Activated T-helper 17 cell treated with anti-CD3 and anti-CD28 coated beads, Interleukin-2, amount 50 U/mL, for 72 hours (primary cell): ENCODE measurements at regions not wholly inside any gene's neighbourhood (a gene's known extent, or its start where the extent isn't known, plus 50 kb on each side); places are given as distances from the start of the nearest gene placed in this dataset.
"Not testable (repeated sequence)": the region's sequence is repeated elsewhere in the genome, so short reads cannot be mapped to it uniquely, and the experiment has no call there.

Experiments
- ATAC-seq: fragments of 150-1000 bp; cut with Tn5 transposase; replicated peaks from 2 replicates; pipeline ENCODE4 v1.10.0; 2021; ENCODE audit warnings: mild to moderate bottlenecking, moderate library complexity
- H3K27ac Mint-ChIP-seq: one replicate; pipeline ENCODE4 v1.8.0; 2022; ENCODE audit warnings: mixed read lengths
- H3K27me3 Mint-ChIP-seq: one replicate; pipeline ENCODE4 v1.8.0; 2022; ENCODE audit warnings: mixed read lengths
- H3K36me3 Mint-ChIP-seq: one replicate; pipeline ENCODE4 v1.8.0; 2022; ENCODE audit warnings: low read depth, mild to moderate bottlenecking, mixed read lengths
- H3K4me1 Mint-ChIP-seq: one replicate; pipeline ENCODE4 v1.8.0; 2022; ENCODE audit warnings: mixed read lengths
- H3K4me3 Mint-ChIP-seq: one replicate; pipeline ENCODE4 v1.8.0; 2022; ENCODE audit warnings: mild to moderate bottlenecking, mixed read lengths
- H3K9me3 Mint-ChIP-seq: one replicate; pipeline ENCODE4 v1.8.0; 2022; ENCODE audit warnings: mixed read lengths

DNA sequence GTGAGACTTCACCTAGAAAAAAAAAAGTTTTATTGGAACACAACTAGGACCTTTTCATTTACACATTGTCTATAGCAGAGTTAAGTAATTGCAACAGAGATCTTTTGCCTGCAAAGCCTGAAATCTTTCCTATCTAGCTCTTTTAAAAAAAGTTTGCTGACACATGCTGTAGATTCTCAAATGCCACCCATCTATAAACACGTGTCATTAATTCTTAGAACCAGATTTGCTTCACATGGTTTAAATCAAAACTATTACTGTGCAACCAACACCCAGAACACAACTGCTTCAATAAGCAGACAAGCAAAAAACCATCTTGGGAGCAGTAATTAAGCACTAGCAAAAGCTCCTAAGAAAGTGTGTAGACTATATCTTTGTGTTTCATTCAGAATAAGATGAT lies 55.0 kb downstream of the OXSM start:
- Mint-ChIP-seq H3K9me3 (no peaks in the 10 kb centered on the region), H3K4me1 (no peaks in the 10 kb centered on the region), H3K27ac (no peak overlapping the region), H3K36me3 (no peaks in the 10 kb centered on the region), H3K4me3 (no peak overlapping the region), H3K27me3 (no peaks in the 10 kb centered on the region)
- ATAC-seq, result no peak

DNA sequence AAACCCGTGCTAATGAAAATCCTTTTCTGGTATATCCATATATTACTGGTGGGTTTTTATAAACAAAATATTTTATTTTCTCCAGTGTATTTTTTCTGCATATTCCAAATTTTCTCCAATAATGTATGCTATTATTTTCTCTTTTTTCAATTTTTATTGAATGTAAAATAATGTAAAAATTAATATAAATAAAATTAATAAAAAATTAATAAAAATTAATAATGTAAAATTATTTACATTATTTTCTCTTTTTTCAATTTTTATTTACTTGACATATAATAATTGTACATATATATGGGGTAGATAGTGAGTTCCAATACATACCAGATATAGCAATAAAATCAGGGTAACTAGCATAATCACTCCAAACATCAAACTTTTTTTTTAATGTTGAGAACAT lies 56.4 kb downstream of the OXSM start:
- Mint-ChIP-seq H3K4me1 (no peaks in the 10 kb centered on the region), H3K4me3 (no peak overlapping the region), H3K36me3 (no peaks in the 10 kb centered on the region), H3K27me3 (no peaks in the 10 kb centered on the region), H3K27ac (no peak overlapping the region), H3K9me3 (no peaks in the 10 kb centered on the region)
- ATAC-seq, result no peak

DNA sequence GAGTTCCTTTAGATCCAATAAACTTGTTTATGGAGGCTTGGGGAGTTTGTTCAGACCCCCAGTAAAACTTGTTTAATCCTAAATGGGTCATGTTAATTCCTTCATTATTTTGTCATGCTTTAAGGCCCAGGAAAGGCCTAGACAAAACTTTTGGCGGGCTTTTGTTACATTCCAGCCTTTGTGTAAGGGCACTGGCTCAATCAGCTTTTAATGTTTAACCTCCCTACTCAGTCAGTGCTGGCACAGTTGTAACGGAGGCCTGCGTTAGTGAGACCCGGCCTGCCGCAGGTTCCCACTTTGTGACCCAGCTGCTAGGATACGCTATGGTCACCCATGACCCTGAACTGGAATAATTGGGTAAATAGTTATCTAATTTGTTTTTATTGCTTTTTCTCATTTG lies 59.2 kb downstream of the OXSM start:
- H3K9me3 Mint-ChIP-seq, result no peaks in the 10 kb centered on the region
- H3K36me3 Mint-ChIP-seq, result no peaks in the 10 kb centered on the region

GRCh38 chr3:25849641-25850385 lies 59.9 kb downstream of the OXSM start:
- H3K9me3 Mint-ChIP-seq, result no peaks in the 10 kb centered on the region
- H3K4me3 Mint-ChIP-seq, result no peak overlapping the region
- no peak overlapping the region for H3K27ac Mint-ChIP-seq
- peak; percentile 29 for ATAC-seq
- H3K36me3 Mint-ChIP-seq, result no peaks in the 10 kb centered on the region
- H3K27me3 Mint-ChIP-seq, result no peaks in the 10 kb centered on the region
- H3K4me1 Mint-ChIP-seq, result no peaks in the 10 kb centered on the region

More for the DNA sequence above, 59.2 kb downstream of the OXSM start:
- no peak for ATAC-seq
- Mint-ChIP-seq H3K4me3 (no peak overlapping the region), H3K27me3 (no peaks in the 10 kb centered on the region), H3K27ac (no peak overlapping the region), H3K4me1 (no peaks in the 10 kb centered on the region)

- H3K4me1 Mint-ChIP-seq, ATAC-seq, H3K27me3 Mint-ChIP-seq, H3K4me3 Mint-ChIP-seq, H3K9me3 Mint-ChIP-seq, H3K27ac Mint-ChIP-seq, H3K36me3 Mint-ChIP-seq: not testable (repeated sequence)
These were observed 61.9 kb downstream of the OXSM start for GRCh38 chr3:25851693-25852259.

DNA sequence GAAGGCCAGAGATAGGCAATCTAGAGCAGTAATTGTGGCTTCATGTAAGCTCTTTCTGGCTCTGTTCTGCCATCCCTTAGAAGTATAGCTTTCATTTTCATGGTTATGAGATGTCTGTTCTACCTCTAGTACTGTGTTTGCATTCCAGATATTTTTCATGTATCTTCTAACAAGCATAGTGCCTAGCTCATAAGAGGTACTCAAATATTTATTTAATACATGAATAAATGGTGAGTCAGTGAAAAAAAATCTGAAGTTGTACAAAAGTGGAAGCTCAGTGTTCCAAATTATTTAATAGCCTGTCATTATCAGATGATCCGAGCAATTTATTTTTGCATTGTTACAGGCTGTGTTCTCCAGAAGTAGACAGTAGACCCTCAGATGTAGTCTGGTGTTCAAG lies 64.3 kb downstream of the OXSM start:
- Mint-ChIP-seq H3K4me1 (no peaks in the 10 kb centered on the region), H3K36me3 (no peaks in the 10 kb centered on the region), H3K9me3 (no peaks in the 10 kb centered on the region), H3K27ac (no peak overlapping the region), H3K4me3 (no peak overlapping the region), H3K27me3 (no peaks in the 10 kb centered on the region)
- ATAC-seq, result no peak

- no peaks in the 10 kb centered on the region for H3K9me3 Mint-ChIP-seq
- no peak overlapping the region for H3K4me3 Mint-ChIP-seq
- H3K4me1 Mint-ChIP-seq, result no peaks in the 10 kb centered on the region
- ATAC-seq, result peak; percentile 62
- no peak overlapping the region for H3K27ac Mint-ChIP-seq
- H3K36me3 Mint-ChIP-seq, result no peaks in the 10 kb centered on the region
- no peaks in the 10 kb centered on the region for H3K27me3 Mint-ChIP-seq
These were observed 64.7 kb downstream of the OXSM start for GRCh38 chr3:25854635-25855034.

- H3K4me3 Mint-ChIP-seq, result no peak overlapping the region
- no peaks in the 10 kb centered on the region for H3K27me3 Mint-ChIP-seq
- no peaks in the 10 kb centered on the region for H3K36me3 Mint-ChIP-seq
- H3K4me1 Mint-ChIP-seq, result no peaks in the 10 kb centered on the region
- no peak for ATAC-seq
- no peaks in the 10 kb centered on the region for H3K9me3 Mint-ChIP-seq
- no peak overlapping the region for H3K27ac Mint-ChIP-seq
These were observed 65.4 kb downstream of the OXSM start for GRCh38 chr3:25855266-25855784.

GRCh38 chr3:25856902-25857518 lies 67.1 kb downstream of the OXSM start:
- no peak overlapping the region for H3K4me3 Mint-ChIP-seq
- H3K36me3 Mint-ChIP-seq, result no peaks in the 10 kb centered on the region
- H3K4me1 Mint-ChIP-seq, result no peaks in the 10 kb centered on the region
- H3K27ac Mint-ChIP-seq, result no peak overlapping the region
- H3K27me3 Mint-ChIP-seq, result no peaks in the 10 kb centered on the region
- no peaks in the 10 kb centered on the region for H3K9me3 Mint-ChIP-seq
- ATAC-seq, result peak; percentile 81

DNA sequence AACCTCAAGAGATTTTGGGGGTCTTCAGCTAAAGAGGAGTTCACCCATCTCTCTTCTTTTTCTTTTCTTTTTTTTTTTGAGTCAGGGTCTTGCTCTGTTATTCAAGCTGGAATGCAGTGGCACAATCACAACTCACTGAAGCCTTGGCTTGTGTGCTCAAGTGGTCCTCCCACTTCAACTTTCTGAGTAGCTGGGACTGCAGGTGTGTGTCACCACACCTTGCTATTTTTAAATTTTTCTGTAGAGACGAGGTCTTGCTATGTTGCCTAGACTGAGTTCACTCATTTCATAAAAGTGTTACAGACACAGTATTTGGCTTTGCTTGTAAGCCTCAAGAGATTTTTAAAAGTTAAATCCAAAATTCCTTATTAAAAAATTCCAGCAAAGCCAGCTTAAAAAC lies 71.7 kb downstream of the OXSM start:
- Mint-ChIP-seq H3K36me3 (no peaks in the 10 kb centered on the region), H3K4me3 (no peak overlapping the region), H3K9me3 (no peaks in the 10 kb centered on the region), H3K27me3 (no peaks in the 10 kb centered on the region), H3K4me1 (no peaks in the 10 kb centered on the region), H3K27ac (no peak overlapping the region)
- no peak for ATAC-seq

- H3K27ac Mint-ChIP-seq, result no peak overlapping the region
These were observed 73.1 kb downstream of the OXSM start for GRCh38 chr3:25863011-25863415.

DNA sequence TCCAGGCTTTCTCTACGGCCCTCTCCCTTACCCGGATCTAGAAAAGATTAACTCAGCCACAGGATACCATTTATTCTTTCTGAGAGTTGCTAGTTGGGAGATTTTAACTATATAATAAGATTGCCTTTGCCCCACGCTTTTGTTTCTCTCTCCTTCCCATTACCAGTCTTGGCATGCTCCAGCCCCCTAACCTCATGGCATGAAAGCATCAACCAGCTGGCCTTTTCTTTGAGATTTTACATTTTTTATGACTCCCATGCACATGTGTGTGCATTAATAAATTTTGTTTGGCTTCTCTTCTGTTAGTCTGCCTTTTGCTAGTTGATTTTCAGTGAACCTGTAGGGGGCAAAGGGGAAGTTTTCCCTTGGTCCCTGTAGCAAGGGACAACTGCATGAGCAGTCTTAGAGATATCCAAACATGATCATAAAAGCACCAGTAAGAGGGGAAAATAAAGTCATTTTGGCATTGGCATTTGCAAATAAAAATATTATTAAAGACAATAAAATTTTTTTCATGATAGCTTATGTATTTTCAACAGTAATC lies 73.6 kb downstream of the OXSM start:
- H3K27ac Mint-ChIP-seq, result no peak overlapping the region
- no peaks in the 10 kb centered on the region for H3K27me3 Mint-ChIP-seq
- H3K9me3 Mint-ChIP-seq, result no peaks in the 10 kb centered on the region
- no peak overlapping the region for H3K4me3 Mint-ChIP-seq
- H3K36me3 Mint-ChIP-seq, result no peaks in the 10 kb centered on the region
- no peaks in the 10 kb centered on the region for H3K4me1 Mint-ChIP-seq
- ATAC-seq, result no peak

More at GRCh38 chr3:25863011-25863415, 73.1 kb downstream of the OXSM start:
- no peaks in the 10 kb centered on the region for H3K4me1 Mint-ChIP-seq
- no peaks in the 10 kb centered on the region for H3K27me3 Mint-ChIP-seq
- H3K9me3 Mint-ChIP-seq, result no peaks in the 10 kb centered on the region
- H3K36me3 Mint-ChIP-seq, result no peaks in the 10 kb centered on the region
- H3K4me3 Mint-ChIP-seq, result no peak overlapping the region
- no peak for ATAC-seq

GRCh38 chr3:25870452-25870851 lies 80.6 kb downstream of the OXSM start:
- Mint-ChIP-seq H3K4me3 (no peak overlapping the region), H3K9me3 (no peaks in the 10 kb centered on the region), H3K36me3 (no peaks in the 10 kb centered on the region), H3K27me3 (peaks cover 3% of the 10 kb centered on the region), H3K27ac (no peak overlapping the region), H3K4me1 (no peaks in the 10 kb centered on the region)
- peak; percentile 91 for ATAC-seq

DNA sequence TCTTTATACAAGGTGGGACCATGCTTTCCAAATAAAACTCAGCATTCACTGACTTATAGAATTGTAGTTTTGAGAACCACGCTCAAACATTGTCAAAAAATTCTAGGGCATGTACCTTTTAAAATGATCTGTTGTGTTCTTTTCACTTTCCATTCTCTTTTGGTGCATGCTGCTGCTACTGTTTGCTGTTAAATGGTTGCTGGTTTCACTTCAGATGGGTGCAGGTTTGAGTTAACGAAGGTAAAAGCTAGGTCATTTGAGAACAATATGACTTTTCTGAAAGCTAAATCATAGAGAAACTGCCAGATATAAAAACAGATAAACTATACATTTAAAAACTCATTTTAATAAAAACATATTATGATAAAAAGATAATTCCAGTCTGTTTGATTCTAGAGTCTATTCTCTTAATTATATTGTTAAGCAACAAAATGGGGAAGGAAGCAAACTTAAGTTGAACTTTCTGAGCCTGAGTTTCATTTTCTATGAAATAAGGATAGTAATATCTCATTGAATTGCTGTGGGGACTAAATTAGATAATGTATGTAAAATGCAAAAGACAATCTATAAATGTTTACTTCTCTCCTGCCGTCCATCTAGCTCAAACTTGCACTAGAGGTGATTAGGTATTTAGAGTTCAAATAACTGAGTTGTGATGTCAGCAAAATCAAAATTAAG lies 82.4 kb downstream of the OXSM start:
- no peaks in the 10 kb centered on the region for H3K9me3 Mint-ChIP-seq
- no peaks in the 10 kb centered on the region for H3K4me1 Mint-ChIP-seq
- ATAC-seq, result no peak
- no peak overlapping the region for H3K27ac Mint-ChIP-seq
- H3K27me3 Mint-ChIP-seq, result peaks cover 3% of the 10 kb centered on the region
- H3K36me3 Mint-ChIP-seq, result no peaks in the 10 kb centered on the region
- H3K4me3 Mint-ChIP-seq, result no peak overlapping the region
